GM23338 (cell line): ENCODE measurements at regions not wholly inside any gene's neighbourhood (a gene's known extent, or its start where the extent isn't known, plus 50 kb on each side); places are given as distances from the start of the nearest gene placed in this dataset.

ENCODE experiments used
- ATAC-seq: fragments of 200-7000 bp; cut with Tn5 transposase; 3 replicates; pipeline ENCODE4 v1.9.1; 2020
- DNase-seq: peaks from one replicate; pipeline ENCODE4 v3.0.0-alpha.2; 2015; ENCODE audit warnings: low spot score
- H2AFZ ChIP-seq: fragments of 200-600 bp; sonication (generic); 2 replicates; pipeline ENCODE4 v1.8.0; 2016; ENCODE audit warnings: antibody characterized with exemption, mild to moderate bottlenecking, moderate library complexity
- H3F3A ChIP-seq: fragments of 200-600 bp; sonication (generic); replicated peaks from 2 replicates; pipeline ENCODE4 v1.8.0; 2017; ENCODE audit warnings: antibody characterized with exemption, mixed run types, low read depth
- H3K27ac ChIP-seq: fragments of 200-600 bp; sonication (generic); 2 replicates; pipeline ENCODE4 v1.6.1; 2016; ENCODE audit warnings: low read depth
- H3K27me3 ChIP-seq: fragments of 200-600 bp; sonication (generic); 2 replicates; pipeline ENCODE4 v1.8.0; 2016; ENCODE audit warnings: mild to moderate bottlenecking, mixed run types, moderate library complexity; ENCODE audit not compliant: insufficient read depth
- H3K36me3 ChIP-seq: fragments of 200-600 bp; sonication (generic); 2 replicates; pipeline ENCODE4 v1.8.0; 2016; ENCODE audit warnings: mild to moderate bottlenecking; ENCODE audit not compliant: insufficient read depth
- H3K4me1 ChIP-seq: fragments of 200-600 bp; sonication (generic); 2 replicates; pipeline ENCODE4 v1.8.0; 2016; ENCODE audit warnings: mild to moderate bottlenecking, moderate library complexity; ENCODE audit not compliant: insufficient read depth
- H3K4me2 ChIP-seq: fragments of 200-600 bp; sonication (generic); 2 replicates; pipeline ENCODE4 v1.7.1; 2017; ENCODE audit warnings: mixed run types
- H3K4me3 ChIP-seq: fragments of 200-600 bp; sonication (generic); 2 replicates; pipeline ENCODE4 v1.6.1; 2016; ENCODE audit warnings: mixed run types
- H3K79me2 ChIP-seq: fragments of 200-600 bp; sonication (generic); replicated peaks from 2 replicates; pipeline ENCODE4 v1.8.0; 2017; ENCODE audit warnings: mild to moderate bottlenecking; ENCODE audit not compliant: insufficient read depth
- H3K9me2 ChIP-seq: fragments of 200-600 bp; sonication (generic); 2 replicates; pipeline ENCODE4 v1.8.0; 2017; ENCODE audit not compliant: insufficient read depth
- H4K20me1 ChIP-seq: fragments of 200-600 bp; sonication (generic); replicated peaks from 2 replicates; pipeline ENCODE4 v1.8.0; 2017; ENCODE audit warnings: mild to moderate bottlenecking; ENCODE audit not compliant: insufficient read depth
- H3K27ac Mint-ChIP-seq: 2 replicates; pipeline ENCODE4 v1.8.0; 2020; ENCODE audit warnings: inconsistent platforms, mild to moderate bottlenecking, moderate library complexity, mixed read lengths
- H3K27me3 Mint-ChIP-seq: 3 replicates; pipeline ENCODE4 v1.8.0; 2022; ENCODE audit warnings: low read depth, mild to moderate bottlenecking, moderate library complexity, mixed read lengths, inconsistent platforms; ENCODE audit not compliant: insufficient read depth, poor library complexity
- H3K36me3 Mint-ChIP-seq: 3 replicates; pipeline ENCODE4 v1.8.0; 2021; ENCODE audit warnings: low read depth, mild to moderate bottlenecking, inconsistent platforms, moderate library complexity, mixed read lengths
- H3K4me1 Mint-ChIP-seq: 3 replicates; pipeline ENCODE4 v1.8.0; 2020; ENCODE audit warnings: mild to moderate bottlenecking, inconsistent platforms, mixed read lengths
- H3K4me3 Mint-ChIP-seq: 3 replicates; pipeline ENCODE4 v1.8.0; 2021; ENCODE audit warnings: moderate library complexity, mild to moderate bottlenecking, inconsistent platforms, mixed read lengths
- H3K9me3 Mint-ChIP-seq: 3 replicates; pipeline ENCODE4 v1.8.0; 2020; ENCODE audit warnings: moderate library complexity, mild to moderate bottlenecking, inconsistent platforms, mixed read lengths
- CREB1 ChIP-seq: fragments of 250-450 bp; sonication (Bioruptor Pico); IDR thresholded peaks from 2 replicates; pipeline ENCODE4 v1.5.0; 2020; ENCODE audit warnings: low read depth, mild to moderate bottlenecking, moderate library complexity
- ETS1 ChIP-seq: IDR thresholded peaks from 2 replicates; pipeline ENCODE4 v1.6.1; 2016; ENCODE audit warnings: antibody characterized with exemption
- EZH2phosphoT487 ChIP-seq: fragments of 200-600 bp; sonication (generic); IDR thresholded peaks from one replicate; pipeline ENCODE4 v1.8.1; 2018; ENCODE audit warnings: antibody characterized with exemption; ENCODE audit not compliant: unreplicated experiment
- JUNB ChIP-seq: IDR thresholded peaks from one replicate; pipeline ENCODE4 v1.6.1; 2016; ENCODE audit warnings: antibody characterized with exemption; ENCODE audit not compliant: unreplicated experiment
- POLR2AphosphoS5 ChIP-seq: IDR thresholded peaks from 2 replicates; pipeline ENCODE4 v1.6.1; 2016; ENCODE audit warnings: antibody characterized with exemption, low read depth
- STAT1 ChIP-seq: IDR thresholded peaks from one replicate; pipeline ENCODE4 v1.6.1; 2016; ENCODE audit warnings: antibody characterized with exemption; ENCODE audit not compliant: unreplicated experiment
- ZNF331 ChIP-seq: fragments of 250-450 bp; sonication (Bioruptor Pico); IDR thresholded peaks from 2 replicates; pipeline ENCODE4 v1.5.0; 2020; ENCODE audit warnings: low read depth, mild to moderate bottlenecking, moderate library complexity
- TF ChIP-seq, protein P1 (sequence below): IDR thresholded peaks from one replicate; pipeline ENCODE4 v1.6.1; 2018; ENCODE audit warnings: antibody characterized with exemption; ENCODE audit not compliant: unreplicated experiment
- TF ChIP-seq, protein P2 (sequence below): fragments of 250-450 bp; sonication (Bioruptor Pico); IDR thresholded peaks from 2 replicates; pipeline ENCODE4 v1.5.0; 2020; ENCODE audit warnings: mild to moderate bottlenecking, moderate library complexity

GRCh38 chr6:22964334-22964733 lies 395.0 kb downstream of the HDGFL1 start:
- Histone ChIP-seq H3K4me3 (no peak overlapping the region), H4K20me1 (no peaks in the 10 kb centered on the region), H3F3A (no peaks in the 10 kb centered on the region), H3K27ac (no peak overlapping the region), H3K27me3 (no peaks in the 10 kb centered on the region), H3K9me2 (0 out of 2 replicates have a peak, but pooled peaks cover 11% of the 10 kb centered on the region), H3K36me3 (no peaks in the 10 kb centered on the region), H3K79me2 (no peaks in the 10 kb centered on the region), H2AFZ (no peak overlapping the region), H3K4me2 (no peak overlapping the region), H3K4me1 (no peaks in the 10 kb centered on the region)
- Mint-ChIP-seq H3K27me3 (no peaks in the 10 kb centered on the region), H3K4me1 (peaks cover 4% of the 10 kb centered on the region; the same call in 1 of the 3 replicates), H3K36me3 (no peaks in the 10 kb centered on the region), H3K27ac (no peak overlapping the region), H3K4me3 (no peak overlapping the region), H3K9me3 (no peaks in the 10 kb centered on the region)
- DNase-seq, result no peak
- no peak for ATAC-seq
- TF ChIP-seq STAT1, result no peak
- TF ChIP-seq, protein P1, sequence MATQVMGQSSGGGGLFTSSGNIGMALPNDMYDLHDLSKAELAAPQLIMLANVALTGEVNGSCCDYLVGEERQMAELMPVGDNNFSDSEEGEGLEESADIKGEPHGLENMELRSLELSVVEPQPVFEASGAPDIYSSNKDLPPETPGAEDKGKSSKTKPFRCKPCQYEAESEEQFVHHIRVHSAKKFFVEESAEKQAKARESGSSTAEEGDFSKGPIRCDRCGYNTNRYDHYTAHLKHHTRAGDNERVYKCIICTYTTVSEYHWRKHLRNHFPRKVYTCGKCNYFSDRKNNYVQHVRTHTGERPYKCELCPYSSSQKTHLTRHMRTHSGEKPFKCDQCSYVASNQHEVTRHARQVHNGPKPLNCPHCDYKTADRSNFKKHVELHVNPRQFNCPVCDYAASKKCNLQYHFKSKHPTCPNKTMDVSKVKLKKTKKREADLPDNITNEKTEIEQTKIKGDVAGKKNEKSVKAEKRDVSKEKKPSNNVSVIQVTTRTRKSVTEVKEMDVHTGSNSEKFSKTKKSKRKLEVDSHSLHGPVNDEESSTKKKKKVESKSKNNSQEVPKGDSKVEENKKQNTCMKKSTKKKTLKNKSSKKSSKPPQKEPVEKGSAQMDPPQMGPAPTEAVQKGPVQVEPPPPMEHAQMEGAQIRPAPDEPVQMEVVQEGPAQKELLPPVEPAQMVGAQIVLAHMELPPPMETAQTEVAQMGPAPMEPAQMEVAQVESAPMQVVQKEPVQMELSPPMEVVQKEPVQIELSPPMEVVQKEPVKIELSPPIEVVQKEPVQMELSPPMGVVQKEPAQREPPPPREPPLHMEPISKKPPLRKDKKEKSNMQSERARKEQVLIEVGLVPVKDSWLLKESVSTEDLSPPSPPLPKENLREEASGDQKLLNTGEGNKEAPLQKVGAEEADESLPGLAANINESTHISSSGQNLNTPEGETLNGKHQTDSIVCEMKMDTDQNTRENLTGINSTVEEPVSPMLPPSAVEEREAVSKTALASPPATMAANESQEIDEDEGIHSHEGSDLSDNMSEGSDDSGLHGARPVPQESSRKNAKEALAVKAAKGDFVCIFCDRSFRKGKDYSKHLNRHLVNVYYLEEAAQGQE, result no peak
- TF ChIP-seq ETS1, result no peak

- Mint-ChIP-seq H3K4me3 (no peak overlapping the region), H3K4me1 (peaks cover 4% of the 10 kb centered on the region; the same call in 1 of the 3 replicates), H3K9me3 (no peaks in the 10 kb centered on the region), H3K36me3 (no peaks in the 10 kb centered on the region), H3K27ac (no peak overlapping the region), H3K27me3 (no peaks in the 10 kb centered on the region)
- Histone ChIP-seq H3K4me3 (no peak overlapping the region), H3K4me2 (no peak overlapping the region), H3K36me3 (no peaks in the 10 kb centered on the region), H3K9me2 (0 out of 2 replicates have a peak, but pooled peaks cover 11% of the 10 kb centered on the region), H3K27ac (no peak overlapping the region), H3K79me2 (no peaks in the 10 kb centered on the region), H3K27me3 (no peaks in the 10 kb centered on the region), H3F3A (no peaks in the 10 kb centered on the region), H4K20me1 (no peaks in the 10 kb centered on the region), H3K4me1 (no peaks in the 10 kb centered on the region), H2AFZ (no peak overlapping the region)
- DNase-seq (no peak), ATAC-seq (no peak)
- TF ChIP-seq ZNF331 (CRISPR knock-in tag), result no peak
- TF ChIP-seq EZH2phosphoT487, result no peak
- no peak for TF ChIP-seq CREB1 (CRISPR knock-in tag)
- no peak for TF ChIP-seq JUNB
- TF ChIP-seq, protein P2, sequence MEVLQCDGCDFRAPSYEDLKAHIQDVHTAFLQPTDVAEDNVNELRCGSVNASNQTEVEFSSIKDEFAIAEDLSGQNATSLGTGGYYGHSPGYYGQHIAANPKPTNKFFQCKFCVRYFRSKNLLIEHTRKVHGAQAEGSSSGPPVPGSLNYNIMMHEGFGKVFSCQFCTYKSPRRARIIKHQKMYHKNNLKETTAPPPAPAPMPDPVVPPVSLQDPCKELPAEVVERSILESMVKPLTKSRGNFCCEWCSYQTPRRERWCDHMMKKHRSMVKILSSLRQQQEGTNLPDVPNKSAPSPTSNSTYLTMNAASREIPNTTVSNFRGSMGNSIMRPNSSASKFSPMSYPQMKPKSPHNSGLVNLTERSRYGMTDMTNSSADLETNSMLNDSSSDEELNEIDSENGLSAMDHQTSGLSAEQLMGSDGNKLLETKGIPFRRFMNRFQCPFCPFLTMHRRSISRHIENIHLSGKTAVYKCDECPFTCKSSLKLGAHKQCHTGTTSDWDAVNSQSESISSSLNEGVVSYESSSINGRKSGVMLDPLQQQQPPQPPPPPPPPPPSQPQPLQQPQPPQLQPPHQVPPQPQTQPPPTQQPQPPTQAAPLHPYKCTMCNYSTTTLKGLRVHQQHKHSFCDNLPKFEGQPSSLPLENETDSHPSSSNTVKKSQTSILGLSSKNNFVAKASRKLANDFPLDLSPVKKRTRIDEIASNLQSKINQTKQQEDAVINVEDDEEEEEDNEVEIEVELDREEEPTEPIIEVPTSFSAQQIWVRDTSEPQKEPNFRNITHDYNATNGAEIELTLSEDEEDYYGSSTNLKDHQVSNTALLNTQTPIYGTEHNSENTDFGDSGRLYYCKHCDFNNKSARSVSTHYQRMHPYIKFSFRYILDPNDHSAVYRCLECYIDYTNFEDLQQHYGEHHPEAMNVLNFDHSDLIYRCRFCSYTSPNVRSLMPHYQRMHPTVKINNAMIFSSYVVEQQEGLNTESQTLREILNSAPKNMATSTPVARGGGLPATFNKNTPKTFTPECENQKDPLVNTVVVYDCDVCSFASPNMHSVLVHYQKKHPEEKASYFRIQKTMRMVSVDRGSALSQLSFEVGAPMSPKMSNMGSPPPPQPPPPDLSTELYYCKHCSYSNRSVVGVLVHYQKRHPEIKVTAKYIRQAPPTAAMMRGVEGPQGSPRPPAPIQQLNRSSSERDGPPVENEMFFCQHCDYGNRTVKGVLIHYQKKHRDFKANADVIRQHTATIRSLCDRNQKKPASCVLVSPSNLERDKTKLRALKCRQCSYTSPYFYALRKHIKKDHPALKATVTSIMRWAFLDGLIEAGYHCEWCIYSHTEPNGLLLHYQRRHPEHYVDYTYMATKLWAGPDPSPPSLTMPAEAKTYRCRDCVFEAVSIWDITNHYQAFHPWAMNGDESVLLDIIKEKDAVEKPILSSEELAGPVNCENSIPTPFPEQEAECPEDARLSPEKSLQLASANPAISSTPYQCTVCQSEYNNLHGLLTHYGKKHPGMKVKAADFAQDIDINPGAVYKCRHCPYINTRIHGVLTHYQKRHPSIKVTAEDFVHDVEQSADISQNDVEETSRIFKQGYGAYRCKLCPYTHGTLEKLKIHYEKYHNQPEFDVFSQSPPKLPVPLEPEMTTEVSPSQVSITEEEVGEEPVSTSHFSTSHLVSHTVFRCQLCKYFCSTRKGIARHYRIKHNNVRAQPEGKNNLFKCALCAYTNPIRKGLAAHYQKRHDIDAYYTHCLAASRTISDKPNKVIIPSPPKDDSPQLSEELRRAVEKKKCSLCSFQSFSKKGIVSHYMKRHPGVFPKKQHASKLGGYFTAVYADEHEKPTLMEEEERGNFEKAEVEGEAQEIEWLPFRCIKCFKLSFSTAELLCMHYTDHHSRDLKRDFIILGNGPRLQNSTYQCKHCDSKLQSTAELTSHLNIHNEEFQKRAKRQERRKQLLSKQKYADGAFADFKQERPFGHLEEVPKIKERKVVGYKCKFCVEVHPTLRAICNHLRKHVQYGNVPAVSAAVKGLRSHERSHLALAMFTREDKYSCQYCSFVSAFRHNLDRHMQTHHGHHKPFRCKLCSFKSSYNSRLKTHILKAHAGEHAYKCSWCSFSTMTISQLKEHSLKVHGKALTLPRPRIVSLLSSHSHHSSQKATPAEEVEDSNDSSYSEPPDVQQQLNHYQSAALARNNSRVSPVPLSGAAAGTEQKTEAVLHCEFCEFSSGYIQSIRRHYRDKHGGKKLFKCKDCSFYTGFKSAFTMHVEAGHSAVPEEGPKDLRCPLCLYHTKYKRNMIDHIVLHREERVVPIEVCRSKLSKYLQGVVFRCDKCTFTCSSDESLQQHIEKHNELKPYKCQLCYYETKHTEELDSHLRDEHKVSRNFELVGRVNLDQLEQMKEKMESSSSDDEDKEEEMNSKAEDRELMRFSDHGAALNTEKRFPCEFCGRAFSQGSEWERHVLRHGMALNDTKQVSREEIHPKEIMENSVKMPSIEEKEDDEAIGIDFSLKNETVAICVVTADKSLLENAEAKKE (CRISPR knock-in tag), result no peak
- TF ChIP-seq STAT1, result no peak
- no peak for TF ChIP-seq POLR2AphosphoS5
Observed at GRCh38 chr6:22965889-22966288, 396.5 kb downstream of the HDGFL1 start.
